Mucosa of descending colon (tissue), 3 donors: ENCODE measurements at regions not wholly inside any gene's neighbourhood (a gene's known extent, or its start where the extent isn't known, plus 50 kb on each side); places are given as distances from the start of the nearest gene placed in this dataset.

Experiments used
- ATAC-seq: fragments of 200-7000 bp; cut with Tn5 transposase; one replicate; pipeline ENCODE4 v1.9.1; 2020; ENCODE audit warnings: mild to moderate bottlenecking, moderate library complexity
- DNase-seq, 3 donors: peaks; one replicate each; pipeline ENCODE4 v3.0.0-alpha.2; 2020
- H3K36me3 ChIP-seq: fragments of 200-600 bp; one replicate; pipeline ENCODE4 v1.8.0; 2021; ENCODE audit warnings: low read depth, mild to moderate bottlenecking
- H3K4me1 ChIP-seq: fragments of 200-600 bp; one replicate; pipeline ENCODE4 v1.8.0; 2021; ENCODE audit warnings: low read depth, mild to moderate bottlenecking
- H3K4me3 ChIP-seq: fragments of 200-600 bp; one replicate; pipeline ENCODE4 v1.8.0; 2021; ENCODE audit warnings: mild to moderate bottlenecking
- H3K9me3 ChIP-seq: fragments of 200-600 bp; one replicate; pipeline ENCODE4 v1.8.0; 2021; ENCODE audit warnings: mild to moderate bottlenecking
- intact Hi-C, 2 donors: fragments of 100-400 bp; cut with DNase I in 1 of 2; cut with micrococcal nuclease in 1 of 2; formaldehyde crosslinking; loops; one replicate each; pipeline versions ENCODE4 v1.11.0 to v1.11.1; 2022; cut with DNase I, micrococcal nuclease
- TF ChIP-seq, protein P1 (sequence below): fragments of 200-600 bp; IDR thresholded peaks from one replicate; pipeline ENCODE4 v1.8.0; 2022; ENCODE audit warnings: antibody characterized with exemption, mild to moderate bottlenecking
- donor health status: DM: no; HTN: no; CAD: no; lungs with moderate emphysema.
- donor health status: DM: no; HTN: no; CAD: no.
- donor health status: DM: no; HTN: yes; CAD: no.

DNA sequence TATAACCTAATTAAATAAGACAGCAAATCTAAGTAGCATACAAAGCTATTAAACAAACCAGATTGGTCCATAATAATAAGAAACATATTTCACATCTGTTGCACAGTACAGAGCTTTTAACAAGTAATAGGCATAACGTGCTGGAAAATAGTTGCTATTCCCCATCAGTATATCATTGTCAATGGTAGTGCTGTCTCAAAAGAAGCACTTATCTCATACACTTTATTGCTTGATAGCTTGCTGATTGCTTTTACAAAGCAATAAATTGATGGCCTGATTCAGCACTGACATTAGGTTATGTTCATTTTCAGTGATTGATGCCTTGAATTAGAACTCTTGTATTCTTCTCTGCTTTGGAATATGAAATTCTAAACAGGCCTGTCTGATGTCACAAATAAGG, 641.7 kb downstream of the CBLN2 start:
- Histone ChIP-seq H3K4me1 (no peaks in the 10 kb centered on the region), H3K36me3 (no peaks in the 10 kb centered on the region), H3K4me3 (no peak overlapping the region), H3K9me3 (no peaks in the 10 kb centered on the region)
- ATAC-seq (no peak), DNase-seq (no peak)
- intact Hi-C loops, result no loop called here
- TF ChIP-seq, protein P1, sequence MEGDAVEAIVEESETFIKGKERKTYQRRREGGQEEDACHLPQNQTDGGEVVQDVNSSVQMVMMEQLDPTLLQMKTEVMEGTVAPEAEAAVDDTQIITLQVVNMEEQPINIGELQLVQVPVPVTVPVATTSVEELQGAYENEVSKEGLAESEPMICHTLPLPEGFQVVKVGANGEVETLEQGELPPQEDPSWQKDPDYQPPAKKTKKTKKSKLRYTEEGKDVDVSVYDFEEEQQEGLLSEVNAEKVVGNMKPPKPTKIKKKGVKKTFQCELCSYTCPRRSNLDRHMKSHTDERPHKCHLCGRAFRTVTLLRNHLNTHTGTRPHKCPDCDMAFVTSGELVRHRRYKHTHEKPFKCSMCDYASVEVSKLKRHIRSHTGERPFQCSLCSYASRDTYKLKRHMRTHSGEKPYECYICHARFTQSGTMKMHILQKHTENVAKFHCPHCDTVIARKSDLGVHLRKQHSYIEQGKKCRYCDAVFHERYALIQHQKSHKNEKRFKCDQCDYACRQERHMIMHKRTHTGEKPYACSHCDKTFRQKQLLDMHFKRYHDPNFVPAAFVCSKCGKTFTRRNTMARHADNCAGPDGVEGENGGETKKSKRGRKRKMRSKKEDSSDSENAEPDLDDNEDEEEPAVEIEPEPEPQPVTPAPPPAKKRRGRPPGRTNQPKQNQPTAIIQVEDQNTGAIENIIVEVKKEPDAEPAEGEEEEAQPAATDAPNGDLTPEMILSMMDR, result no peak

- TF ChIP-seq, protein P1, result no peak
- Histone ChIP-seq H3K36me3 (no peaks in the 10 kb centered on the region), H3K9me3 (no peaks in the 10 kb centered on the region), H3K4me1 (no peaks in the 10 kb centered on the region), H3K4me3 (no peak overlapping the region)
- ATAC-seq, result no peak
- intact Hi-C loops, result no loop called here
- DNase-seq, result no peak
These were observed 644.3 kb downstream of the CBLN2 start for GRCh38 chr18:71899707-71900472.

- Histone ChIP-seq H3K36me3 (no peaks in the 10 kb centered on the region), H3K9me3 (no peaks in the 10 kb centered on the region), H3K4me1 (no peaks in the 10 kb centered on the region), H3K4me3 (no peak overlapping the region)
- DNase-seq (no peak), ATAC-seq (no peak)
- TF ChIP-seq, protein P1, result no peak
- intact Hi-C loops, result no loop called here
These were observed 645.0 kb downstream of the CBLN2 start for GRCh38 chr18:71899183-71899582.

GRCh38 chr18:71887509-71887908, 656.6 kb downstream of the CBLN2 start:
- Histone ChIP-seq H3K9me3 (no peaks in the 10 kb centered on the region), H3K4me3 (no peak overlapping the region), H3K36me3 (no peaks in the 10 kb centered on the region), H3K4me1 (no peaks in the 10 kb centered on the region)
- ATAC-seq, result no peak
- TF ChIP-seq, protein P1, result no peak
- DNase-seq, result no peak
- intact Hi-C loops, result no loop called here

DNA sequence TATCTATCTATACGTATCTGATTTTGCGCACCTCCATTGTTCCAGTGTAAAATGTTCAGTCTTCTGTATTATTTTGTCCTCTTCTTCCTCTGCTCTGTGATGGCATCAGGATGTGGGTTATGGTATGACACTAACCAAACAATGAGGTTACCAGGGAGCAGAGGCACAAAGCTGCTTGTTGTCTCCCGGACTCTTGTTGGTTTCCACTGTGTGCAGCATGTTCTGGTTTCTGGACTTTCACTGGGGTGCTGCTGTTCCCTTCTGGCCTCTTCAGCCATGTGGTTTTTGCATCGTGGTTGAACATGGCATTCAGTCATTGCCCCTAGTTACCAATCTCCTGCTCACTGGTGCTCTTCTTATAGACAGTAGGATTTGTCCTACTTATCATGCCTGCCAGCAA, 665.9 kb downstream of the CBLN2 start:
- intact Hi-C loops, result no loop called here
- Histone ChIP-seq H3K36me3 (no peaks in the 10 kb centered on the region), H3K9me3 (no peaks in the 10 kb centered on the region), H3K4me1 (no peaks in the 10 kb centered on the region), H3K4me3 (no peak overlapping the region)
- TF ChIP-seq, protein P1, result no peak
- DNase-seq, result no peak
- ATAC-seq, result no peak

- ATAC-seq, result no peak
- intact Hi-C loops, result no loop called here
- DNase-seq, result no peak
- Histone ChIP-seq H3K36me3 (no peaks in the 10 kb centered on the region), H3K4me1 (no peaks in the 10 kb centered on the region), H3K9me3 (no peaks in the 10 kb centered on the region), H3K4me3 (no peak overlapping the region)
- TF ChIP-seq, protein P1, result no peak
These were observed 670.4 kb downstream of the CBLN2 start for GRCh38 chr18:71873695-71874094.
